Motor neuron (in vitro differentiated cells): ENCODE measurements at regions not wholly inside any gene's neighbourhood (a gene's known extent, or its start where the extent isn't known, plus 50 kb on each side); places are given as distances from the start of the nearest gene placed in this dataset.
A peak's percentile ranks its signal among the peaks of the same experiment; 100 is the strongest.
"Not testable (repeated sequence)": the region's sequence is repeated elsewhere in the genome, so short reads cannot be mapped to it uniquely, and the experiment has no call there.

Experiments
- ATAC-seq, 8 experiments: fragments of 200-7000 bp; cut with Tn5 transposase; replicated peaks in 6 of 8; 2 replicates each; pipeline ENCODE4 v1.8.0; 2021; ENCODE audit warnings: mild to moderate bottlenecking in 8 of 8, moderate library complexity in 8 of 8
- H3K27ac ChIP-seq, 2 donors: fragments of 250-450 bp; sonication (Bioruptor Pico); 2 replicates each; pipeline ENCODE4 v1.9.0; 2021; ENCODE audit warnings: antibody characterized with exemption in 2 of 2, mild to moderate bottlenecking in 2 of 2, moderate library complexity in 1 of 2
- H3K4me1 ChIP-seq, 2 donors: fragments of 250-450 bp; sonication (Bioruptor Pico); replicated peaks in 1 of 2; 2 replicates each; pipeline ENCODE4 v1.6.1; 2021; ENCODE audit warnings: antibody characterized with exemption in 2 of 2, mild to moderate bottlenecking in 2 of 2, moderate library complexity in 1 of 2
- H3K4me3 ChIP-seq, 5 donors: fragments of 250-450 bp; sonication (Bioruptor Pico); 2 replicates each; pipeline ENCODE4 v1.9.0; 2021; ENCODE audit warnings: antibody characterized with exemption in 5 of 5, mild to moderate bottlenecking in 5 of 5, moderate library complexity in 4 of 5
- WGBS, 10 experiments: fragments of 450-650 bp; shearing (Covaris generic); methylation state at CpG; one replicate each; pipeline ENCODE4 v1.0.0; 2022; 5-methylcytosine and 5-hydroxymethylcytosine counted together
- in situ Hi-C, 9 experiments: fragments of 400-800 bp; cut with MboI; loops; one replicate each; pipeline ENCODE4 v1.15.0; 2021; ENCODE audit warnings: low sequenced_read_pairs in 9 of 9, low pct_unique_long_range_greater_than_20kb in 2 of 9; ENCODE audit not compliant: unreplicated experiment in 9 of 9

- WGBS, 10 experiments: 29 to 93% (median 83%) methylated on average over 1 to 4 of the region's 4 CpGs; no CpG with 5 or more reads in 1 of the 10 experiments
- ATAC-seq: peak in 2 of 8 experiments; percentile 26 to 64
- no peaks in the 10 kb centered on the region for H3K4me1 ChIP-seq
- in situ Hi-C loops: no loop called here
- H3K4me3 ChIP-seq: no peak overlapping the region
- no peak overlapping the region for H3K27ac ChIP-seq
Measured at GRCh38 chr12:84136862-84137367, 775.7 kb downstream of the SLC6A15 start.

- no peak for ATAC-seq
- 0 to 100% (median 83%) methylated on average over 1 of the region's 1 CpG; no CpG with 5 or more reads in 1 of the 10 experiments for WGBS, 10 experiments
Measured at GRCh38 chr12:84135586-84136279, 776.9 kb downstream of the SLC6A15 start.

DNA sequence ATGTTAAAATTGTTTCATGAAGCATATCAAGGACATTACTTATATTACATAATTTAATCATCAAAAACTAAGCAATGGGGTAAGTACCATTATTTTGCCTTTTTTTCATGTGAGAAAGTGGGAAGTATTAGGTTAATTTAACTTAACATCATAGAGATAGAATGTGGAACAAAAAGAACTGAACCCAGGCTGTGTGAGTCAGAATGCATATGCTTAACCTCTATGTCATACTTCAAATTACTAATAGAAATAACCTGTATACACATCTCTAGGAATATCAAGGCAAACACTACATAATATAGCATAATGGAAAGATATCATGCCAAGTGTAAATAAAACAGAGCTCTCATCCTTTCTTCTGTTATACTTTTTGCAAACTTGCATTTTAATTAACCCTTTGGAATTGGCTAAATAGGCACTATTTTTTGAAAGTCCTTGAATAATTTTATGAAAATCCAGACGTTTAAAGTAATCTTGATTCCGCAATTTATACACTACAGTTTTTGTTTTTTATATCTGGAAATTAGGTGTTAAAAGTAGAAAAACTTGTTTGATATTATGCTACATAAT, 777.7 kb downstream of the SLC6A15 start:
- in situ Hi-C loops: no loop called here
- no peak overlapping the region for H3K27ac ChIP-seq
- no peak for ATAC-seq
- 36 to 100% (median 67%) methylated on average over 1 to 2 of the region's 2 CpGs; no CpG with 5 or more reads in 2 of the 10 experiments for WGBS, 10 experiments
- no peaks in the 10 kb centered on the region for H3K4me1 ChIP-seq
- H3K4me3 ChIP-seq: no peak overlapping the region

More at GRCh38 chr12:84135586-84136279, 776.9 kb downstream of the SLC6A15 start:
- Histone ChIP-seq H3K4me3 (no peak overlapping the region), H3K4me1 (no peaks in the 10 kb centered on the region), H3K27ac (no peak overlapping the region)
- in situ Hi-C loops: no loop called here

DNA sequence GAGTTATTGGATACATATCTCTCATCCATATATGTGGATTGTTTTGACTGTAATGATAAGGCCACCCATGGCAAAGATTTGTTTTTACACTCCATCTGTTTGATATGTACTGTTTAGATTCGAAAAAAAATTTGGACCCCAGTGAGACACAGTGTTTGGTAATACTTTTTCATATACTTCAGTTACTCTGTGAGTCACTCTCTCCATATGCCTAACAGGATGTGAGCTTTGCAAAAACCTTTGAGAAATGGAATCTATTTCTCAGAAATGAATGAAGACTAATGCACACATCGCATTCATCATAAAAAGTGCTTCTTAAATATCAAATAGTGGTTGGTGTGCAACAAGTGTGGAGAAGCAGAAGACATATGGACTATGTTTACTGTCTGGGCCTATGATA, 781.5 kb downstream of the SLC6A15 start:
- 0 to 100% (median 56%) methylated on average over 1 to 2 of the region's 2 CpGs; no CpG with 5 or more reads in 2 of the 10 experiments for WGBS, 10 experiments
- H3K4me3 ChIP-seq: no peak overlapping the region
- ATAC-seq: peak in 1 of 8 experiments; percentile 64
- no peaks in the 10 kb centered on the region for H3K4me1 ChIP-seq
- in situ Hi-C loops: no loop called here
- no peak overlapping the region for H3K27ac ChIP-seq

DNA sequence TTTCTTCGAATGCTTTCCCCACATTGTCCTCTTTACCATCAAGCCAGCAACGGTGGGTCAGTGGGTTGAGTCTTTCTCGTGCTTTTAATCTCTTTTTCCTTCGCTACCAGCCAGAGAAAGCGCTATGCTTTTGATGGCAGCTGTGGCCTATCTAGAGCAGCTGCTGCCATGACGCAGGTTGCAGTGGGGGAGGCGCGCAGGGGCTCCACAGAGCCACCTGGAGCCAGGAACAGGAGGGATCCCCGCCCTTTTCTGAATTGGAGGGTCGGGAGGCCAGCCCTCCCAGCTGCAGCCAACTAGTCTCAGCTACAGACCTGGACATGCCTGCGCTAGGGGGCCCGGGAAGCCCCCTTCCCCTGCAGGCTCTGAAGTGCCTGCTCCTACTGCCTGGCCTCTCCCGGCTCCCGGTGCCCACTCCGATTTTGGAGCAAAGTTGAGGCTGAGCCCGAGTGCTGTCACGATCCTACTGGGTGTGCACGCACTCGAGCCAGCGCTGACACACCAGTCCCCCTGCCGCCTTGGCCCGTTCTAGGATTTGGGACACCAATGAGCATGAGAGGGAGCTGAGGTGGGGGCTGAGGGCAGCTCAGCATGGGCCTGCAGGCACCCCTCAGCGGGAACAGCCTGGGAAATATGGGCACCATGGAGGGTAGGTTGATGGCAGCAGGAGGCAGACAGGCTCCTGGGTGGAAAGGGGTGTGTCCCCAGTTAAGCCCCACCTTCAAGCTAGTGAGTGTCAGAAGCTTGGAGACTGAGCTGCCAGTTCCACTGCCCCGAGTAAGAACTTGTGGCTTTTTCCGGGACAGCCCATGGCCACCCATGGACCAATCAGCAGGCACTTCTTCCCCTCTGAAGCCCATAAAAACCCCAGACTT, 784.2 kb downstream of the SLC6A15 start:
- Histone ChIP-seq H3K4me3 (no peak overlapping the region), H3K27ac (no peak overlapping the region), H3K4me1 (no peaks in the 10 kb centered on the region)
- no peak for ATAC-seq
- in situ Hi-C loops: no loop called here
- 47 to 100% (median 85%) methylated on average over 1 to 17 of the region's 25 CpGs; no CpG with 5 or more reads in 3 of the 10 experiments for WGBS, 10 experiments

- no peak overlapping the region for H3K27ac ChIP-seq
- ATAC-seq: peak in 1 of 8 experiments; percentile 48
- no peak overlapping the region for H3K4me3 ChIP-seq
- H3K4me1 ChIP-seq: no peaks in the 10 kb centered on the region
- in situ Hi-C loops: no loop called here
- WGBS, 10 experiments: 50 to 100% (median 100%) methylated on average over 1 of the region's 1 CpG; no CpG with 5 or more reads in 2 of the 10 experiments
Measured at GRCh38 chr12:84124211-84124610, 788.4 kb downstream of the SLC6A15 start.

DNA sequence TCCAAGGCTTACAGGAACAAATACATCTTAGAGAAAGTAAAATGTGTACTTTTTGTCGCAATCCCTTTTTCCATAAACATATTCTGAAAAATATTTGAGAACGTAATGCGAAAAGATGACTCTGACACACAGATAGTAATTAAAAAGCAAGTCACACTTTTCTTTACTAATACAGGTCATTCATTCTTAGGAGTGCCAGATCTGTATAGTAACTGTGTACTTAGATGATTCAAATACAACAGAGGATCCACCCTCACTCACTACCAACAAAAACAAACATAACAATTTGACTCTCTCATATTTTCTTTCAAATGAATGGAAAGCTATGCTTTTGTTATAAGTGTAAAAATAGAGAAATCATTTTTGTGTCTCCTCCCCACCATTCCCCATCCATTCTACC, 795.4 kb downstream of the SLC6A15 start:
- H3K27ac ChIP-seq: no peak overlapping the region
- ATAC-seq: peak in 1 of 8 experiments; percentile 33
- H3K4me1 ChIP-seq: no peaks in the 10 kb centered on the region
- in situ Hi-C loops: no loop called here
- 80 to 100% (median 87%) methylated on average over 2 to 3 of the region's 3 CpGs; no CpG with 5 or more reads in 3 of the 10 experiments for WGBS, 10 experiments
- H3K4me3 ChIP-seq: no peak overlapping the region

DNA sequence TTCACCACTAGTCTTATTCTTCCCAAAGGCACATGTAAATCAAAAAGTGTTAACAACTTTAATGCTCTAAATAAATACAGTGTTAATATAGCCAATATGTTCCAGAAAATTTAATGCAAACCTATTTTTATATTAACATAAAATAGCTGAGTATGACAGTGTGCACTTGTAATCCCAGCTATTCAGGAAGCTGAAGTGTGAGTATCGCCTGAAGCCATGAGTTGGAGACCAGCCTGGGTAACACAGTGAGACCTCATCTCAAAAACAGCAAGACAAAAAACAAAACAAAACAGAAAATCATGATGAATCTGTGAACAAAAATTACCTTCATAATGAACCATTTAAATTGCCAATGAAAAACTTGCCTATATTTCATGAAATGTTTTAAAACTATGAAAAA, 798.9 kb downstream of the SLC6A15 start:
- WGBS, 10 experiments: 57 to 100% (median 87%) methylated on average over 1 of the region's 1 CpG; no CpG with 5 or more reads in 2 of the 10 experiments
- H3K27ac ChIP-seq: no peak overlapping the region
- no peaks in the 10 kb centered on the region for H3K4me1 ChIP-seq
- peak in 1 of 8 experiments; percentile 30 for ATAC-seq
- no peak overlapping the region for H3K4me3 ChIP-seq
- in situ Hi-C loops: no loop called here

GRCh38 chr12:84103886-84104285, 808.7 kb downstream of the SLC6A15 start:
- H3K4me3 ChIP-seq, H3K27ac ChIP-seq, in situ Hi-C loops, ATAC-seq, H3K4me1 ChIP-seq: not testable (repeated sequence)
- WGBS, 10 experiments: 40 to 92% (median 87%) methylated on average over 1 to 4 of the region's 4 CpGs; no CpG with 5 or more reads in 4 of the 10 experiments

- H3K4me3 ChIP-seq, H3K27ac ChIP-seq, H3K4me1 ChIP-seq, in situ Hi-C loops, ATAC-seq: not testable (repeated sequence)
- 63 to 100% (median 91%) methylated on average over 1 to 8 of the region's 8 CpGs; no CpG with 5 or more reads in 4 of the 10 experiments for WGBS, 10 experiments
Measured at GRCh38 chr12:84101963-84102362, 810.6 kb downstream of the SLC6A15 start.

DNA sequence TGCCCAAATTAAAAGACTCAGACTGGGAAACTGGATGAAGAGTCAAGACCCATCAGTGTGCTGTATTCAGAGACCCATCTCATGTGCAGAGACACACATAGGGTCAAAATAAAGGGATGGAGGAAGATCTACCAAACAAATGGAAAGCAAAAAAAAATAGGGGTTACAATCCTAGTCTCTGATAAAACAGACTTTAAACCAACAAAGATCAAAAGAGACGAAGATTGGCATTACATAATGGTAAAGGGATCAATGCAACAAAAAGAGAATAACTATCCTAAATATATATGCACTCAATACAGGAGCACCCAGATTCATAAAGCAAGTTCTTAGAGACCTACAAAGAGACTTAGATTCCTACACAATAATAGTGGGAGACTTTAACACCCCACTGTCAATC, 813.0 kb downstream of the SLC6A15 start:
- WGBS, 10 experiments: 0 to 100% (median 65%) methylated on average over 1 of the region's 1 CpG; no CpG with 5 or more reads in 2 of the 10 experiments
- in situ Hi-C loops: not testable (repeated sequence)

GRCh38 chr12:84091651-84092050, 820.9 kb downstream of the SLC6A15 start:
- WGBS, 10 experiments: 60 to 100% (median 94%) methylated on average over 1 to 3 of the region's 4 CpGs; no CpG with 5 or more reads in 6 of the 10 experiments
- in situ Hi-C loops: no loop called here
- no peak overlapping the region for H3K27ac ChIP-seq
- no peaks in the 10 kb centered on the region for H3K4me1 ChIP-seq
- H3K4me3 ChIP-seq: no peak overlapping the region
- ATAC-seq: peak in 2 of 8 experiments; percentile 35 to 93

More for the DNA sequence above, 813.0 kb downstream of the SLC6A15 start:
- not testable (repeated sequence) for H3K4me1 ChIP-seq, ATAC-seq, H3K27ac ChIP-seq, H3K4me3 ChIP-seq

GRCh38 chr12:84089356-84089755, 823.2 kb downstream of the SLC6A15 start:
- in situ Hi-C loops: no loop called here
- Histone ChIP-seq H3K27ac (no peak overlapping the region), H3K4me1 (no peaks in the 10 kb centered on the region), H3K4me3 (no peak overlapping the region)
- ATAC-seq: no peak
- WGBS, 10 experiments: 31 to 100% (median 72%) methylated on average over 2 to 4 of the region's 4 CpGs
